ENCODE measurements at regions not wholly inside any gene's neighbourhood (a gene's known extent, or its start where the extent isn't known, plus 50 kb on each side); places are given as distances from the start of the nearest gene placed in this dataset.
"Not testable (repeated sequence)": the region's sequence is repeated elsewhere in the genome, so short reads cannot be mapped to it uniquely, and the experiment has no call there.

DNA sequence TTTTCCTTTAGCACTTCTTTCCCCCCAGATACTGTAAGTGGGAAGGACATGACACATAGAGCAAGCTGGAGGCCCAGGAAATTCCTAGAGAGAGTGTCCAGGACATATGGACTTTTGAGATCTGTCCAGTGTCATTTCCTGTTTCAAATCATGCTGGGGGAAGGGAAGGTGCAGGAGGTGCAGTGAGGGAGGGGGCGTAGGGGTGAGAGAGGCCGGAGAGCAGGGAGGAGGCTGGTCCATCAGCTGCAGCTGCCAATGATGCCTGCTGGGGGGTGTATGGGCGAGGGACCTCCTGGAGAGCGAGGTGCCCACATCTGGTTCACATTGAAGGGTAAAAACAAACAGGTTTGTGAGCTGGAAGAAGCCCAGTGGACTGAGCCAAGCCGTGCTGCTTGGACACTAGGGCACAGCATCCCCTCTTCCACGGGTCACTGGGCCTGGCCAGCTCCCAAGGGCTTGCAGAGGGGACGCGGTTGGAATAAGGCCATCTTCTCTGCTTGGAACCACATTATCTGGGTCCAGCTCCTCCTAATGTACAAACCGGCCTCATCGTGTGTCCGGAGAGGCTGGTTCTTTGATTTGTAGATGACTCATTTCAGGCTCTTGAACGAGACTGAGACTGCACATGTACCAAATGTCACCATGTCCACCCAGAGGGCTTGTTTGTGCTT is 70.4 kb upstream of the SMURF2 start:
- intact Hi-C loops (cut with DNase I), result no loop called here
- peak in 4 of 10 donors; percentile 9 to 84 (median 14) for DNase-seq

- intact Hi-C loops (cut with DNase I); DNase-seq: not testable (repeated sequence)
Observed at GRCh38 chr17:64730023-64730422, 67.9 kb upstream of the SMURF2 start.

GRCh38 chr17:64729201-64729600 is 67.1 kb upstream of the SMURF2 start:
- DNase-seq, result no peak
- intact Hi-C loops (cut with DNase I), result no loop called here

GRCh38 chr17:64728041-64728695 is 66.1 kb upstream of the SMURF2 start:
- DNase-seq, result peak in 1 of 10 donors; percentile 26
- intact Hi-C loops (cut with DNase I), result no loop called here

- intact Hi-C loops (cut with DNase I), result not testable (repeated sequence)
- DNase-seq, result peak in 2 of 10 donors; percentile 4 to 23
Observed at GRCh38 chr17:64726025-64726424, 63.9 kb upstream of the SMURF2 start.

- intact Hi-C loops (cut with DNase I), result not testable (repeated sequence)
- peak in 4 of 10 donors; percentile 10 to 89 (median 45) for DNase-seq
Observed at GRCh38 chr17:64724246-64724645, 62.1 kb upstream of the SMURF2 start.

DNA sequence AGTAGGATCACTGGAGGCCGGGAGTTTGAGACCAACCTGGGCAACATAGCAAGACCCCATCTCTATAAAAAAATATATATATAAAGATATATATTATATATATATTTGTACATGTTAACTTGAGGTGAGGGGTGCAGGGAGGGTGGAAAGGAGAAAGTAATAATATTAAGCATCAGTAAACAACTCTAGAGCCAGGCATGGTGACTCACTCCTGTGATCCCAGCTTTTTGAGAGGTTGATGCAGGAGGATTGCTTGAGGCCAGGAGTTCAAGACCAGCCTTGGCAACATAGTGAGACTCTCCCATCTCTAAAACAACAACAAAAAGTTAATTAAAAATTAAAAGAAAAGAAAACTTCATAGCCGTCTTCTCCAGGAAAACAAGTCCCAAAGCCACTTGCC is 61.7 kb upstream of the SMURF2 start:
- intact Hi-C loops (cut with DNase I), result no loop called here
- no peak for DNase-seq

- intact Hi-C loops (cut with DNase I); DNase-seq: not testable (repeated sequence)
Observed at GRCh38 chr17:64721556-64721955, 59.4 kb upstream of the SMURF2 start.

- intact Hi-C loops (cut with DNase I), result not testable (repeated sequence)
- DNase-seq, result peak in 2 of 10 donors; percentile 12 to 75
Observed at GRCh38 chr17:64720253-64720652, 58.1 kb upstream of the SMURF2 start.

DNA sequence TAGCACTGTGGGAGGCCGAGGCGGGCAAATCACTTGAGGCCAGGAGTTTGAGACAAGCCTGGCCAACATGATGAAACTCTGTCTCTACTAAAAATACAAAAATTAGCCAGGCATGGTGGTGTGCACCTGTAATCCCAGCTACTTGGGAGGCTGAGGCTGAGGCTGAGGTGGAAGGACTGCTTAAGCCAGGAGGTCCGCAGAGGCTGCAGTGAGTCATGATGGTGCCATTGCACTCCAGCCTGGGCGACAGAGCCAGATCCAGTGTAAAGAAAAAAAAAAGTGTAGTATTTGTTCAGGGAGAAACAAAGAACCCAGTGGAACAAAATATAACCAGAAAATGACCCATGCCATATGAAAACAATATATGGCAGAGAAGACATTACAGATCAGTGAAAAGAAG is 57.4 kb upstream of the SMURF2 start:
- DNase-seq, result peak in 1 of 10 donors; percentile 42
- intact Hi-C loops (cut with DNase I), result not testable (repeated sequence)

GRCh38 chr17:64718816-64719215 is 56.7 kb upstream of the SMURF2 start:
- DNase-seq, result peak in 1 of 10 donors; percentile 35
- intact Hi-C loops (cut with DNase I), result not testable (repeated sequence)

- no peak for DNase-seq
- intact Hi-C loops (cut with DNase I), result no loop called here
Observed at GRCh38 chr17:64718058-64718457, 56.0 kb upstream of the SMURF2 start.

GRCh38 chr17:64716496-64716895 is 54.4 kb upstream of the SMURF2 start:
- DNase-seq, result peak in 1 of 10 donors; percentile 39

GRCh38 chr17:64713786-64714185 is 51.7 kb upstream of the SMURF2 start:
- intact Hi-C loops (cut with DNase I), result not testable (repeated sequence)
- peak in 1 of 10 donors; percentile 44 for DNase-seq

More at GRCh38 chr17:64716496-64716895, 54.4 kb upstream of the SMURF2 start:
- intact Hi-C loops (cut with DNase I), result not testable (repeated sequence)

DNA sequence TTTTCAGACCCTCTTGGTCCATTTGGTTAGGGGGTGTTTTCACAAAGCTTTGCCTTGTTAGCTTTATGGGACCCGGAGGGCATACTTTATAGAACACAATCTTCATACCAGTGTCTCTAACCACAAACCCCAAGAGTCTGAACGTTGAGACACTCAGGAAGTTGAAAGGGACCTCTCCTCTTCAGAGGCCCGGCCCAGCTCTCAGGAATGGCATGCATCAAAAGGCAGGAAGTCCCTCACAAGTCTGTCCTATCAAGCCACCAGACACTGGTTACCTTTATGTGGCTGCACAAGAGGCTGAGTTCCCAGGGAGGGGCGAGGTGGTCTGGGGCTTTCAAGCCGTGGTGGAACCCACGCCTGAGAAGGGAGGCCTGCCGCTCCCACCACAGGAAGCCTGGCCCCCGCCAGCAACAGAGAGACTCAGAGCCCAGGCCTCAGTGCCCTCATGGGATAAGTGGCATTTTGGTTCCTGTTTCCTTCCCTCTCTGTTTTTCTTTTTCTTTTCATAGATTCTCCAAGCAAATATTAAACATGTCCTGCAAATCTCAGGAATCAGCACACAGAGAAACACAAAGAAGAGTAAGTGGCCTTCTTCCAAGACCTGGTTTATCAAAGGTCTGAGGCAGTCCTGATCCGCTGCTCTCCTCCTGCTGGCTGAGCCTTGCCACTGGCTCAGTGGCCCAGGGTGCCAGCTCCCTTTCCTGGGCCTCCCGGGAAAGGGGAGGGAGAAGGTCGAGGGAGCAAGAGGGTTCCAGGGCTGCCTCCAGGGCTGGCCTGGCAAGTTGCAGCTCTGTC is 50.6 kb upstream of the SMURF2 start:
- DNase-seq, result peak in 2 of 10 donors; percentile 16 to 39
- intact Hi-C loops (cut with DNase I), result not testable (repeated sequence)
